Liver (tissue), 8 donors: ENCODE measurements at regions not wholly inside any gene's neighbourhood (a gene's known extent, or its start where the extent isn't known, plus 50 kb on each side); places are given as distances from the start of the nearest gene placed in this dataset.

ENCODE experiments used
- DNase-seq: peaks from one replicate; pipeline ENCODE4 v3.0.0-alpha.2; 2017; ENCODE audit warnings: low spot score
- H3K27ac ChIP-seq, 2 donors: one replicate each; pipeline ENCODE4 v1.7.0; 2013; ENCODE audit warnings: inconsistent platforms in 2 of 2, low read length in 2 of 2, control low read depth in 1 of 2, low read depth in 1 of 2, mild to moderate bottlenecking in 1 of 2
- H3K27me3 ChIP-seq, 4 donors: one replicate each; pipeline versions ENCODE4 v1.6.1 to v1.7.0; 2013; ENCODE audit warnings: low read length in 3 of 4, inconsistent platforms in 1 of 4, mild to moderate bottlenecking in 1 of 4, moderate library complexity in 1 of 4; ENCODE audit not compliant: control insufficient read depth in 4 of 4, insufficient read depth in 4 of 4
- H3K36me3 ChIP-seq, 4 donors: one replicate each; pipeline versions ENCODE4 v1.6.1 to v1.7.0; 2013; ENCODE audit warnings: low read length in 3 of 4, mild to moderate bottlenecking in 3 of 4, low read depth in 1 of 4, moderate library complexity in 1 of 4; ENCODE audit not compliant: control insufficient read depth in 4 of 4, insufficient read depth in 3 of 4
- H3K4me1 ChIP-seq, 4 donors: one replicate each; pipeline versions ENCODE4 v1.6.1 to v1.7.0; 2013; ENCODE audit warnings: low read length in 3 of 4, mild to moderate bottlenecking in 3 of 4, moderate library complexity in 1 of 4; ENCODE audit not compliant: control insufficient read depth in 4 of 4, insufficient read depth in 4 of 4
- H3K4me3 ChIP-seq, 3 donors: one replicate each; pipeline versions ENCODE4 v1.6.1 to v1.7.0; 2013; ENCODE audit warnings: low read length in 3 of 3, control low read depth in 1 of 3, low read depth in 1 of 3, mild to moderate bottlenecking in 1 of 3
- H3K9ac ChIP-seq, 2 donors: one replicate each; pipeline ENCODE4 v1.7.0; 2013; ENCODE audit warnings: low read length in 2 of 2, mild to moderate bottlenecking in 2 of 2, moderate library complexity in 2 of 2, control low read depth in 1 of 2, low read depth in 1 of 2
- H3K9me3 ChIP-seq, 4 donors: one replicate each; pipeline versions ENCODE4 v1.6.1 to v1.7.0; 2013; ENCODE audit warnings: low read length in 3 of 4; ENCODE audit not compliant: control insufficient read depth in 4 of 4
- EGR1 ChIP-seq, 2 donors: IDR thresholded peaks; 2 replicates each; pipeline ENCODE4 v1.6.1; 2016 to 2018; ENCODE audit warnings: antibody characterized with exemption in 2 of 2, low read depth in 2 of 2
- FOXA1 ChIP-seq: IDR thresholded peaks from 2 replicates; pipeline ENCODE4 v1.6.1; 2016; ENCODE audit warnings: antibody characterized with exemption
- FOXA2 ChIP-seq: IDR thresholded peaks from 2 replicates; pipeline ENCODE4 v1.6.1; 2016; ENCODE audit warnings: antibody characterized with exemption
- GABPA ChIP-seq, 2 donors: IDR thresholded peaks in 1 of 2; conservative IDR thresholded peaks in 1 of 2; 2 replicates each; pipeline ENCODE4 v1.6.1; 2016; ENCODE audit warnings: antibody characterized with exemption in 2 of 2, mild to moderate bottlenecking in 1 of 2, moderate library complexity in 1 of 2
- HNF4A ChIP-seq, 2 donors: conservative IDR thresholded peaks; 2 replicates each; pipeline ENCODE4 v1.6.1; 2016; ENCODE audit warnings: antibody characterized with exemption in 2 of 2, mild to moderate bottlenecking in 2 of 2
- HNF4G ChIP-seq: IDR thresholded peaks from 2 replicates; pipeline ENCODE4 v1.6.1; 2016; ENCODE audit warnings: antibody characterized with exemption
- JUND ChIP-seq, 2 donors: IDR thresholded peaks; 2 replicates each; pipeline ENCODE4 v1.6.1; 2016; ENCODE audit warnings: antibody characterized with exemption in 2 of 2
- NR2F2 ChIP-seq: IDR thresholded peaks from 2 replicates; pipeline ENCODE4 v1.6.1; 2016; ENCODE audit warnings: antibody characterized with exemption
- RAD21 ChIP-seq, 2 donors: IDR thresholded peaks; 2 replicates each; pipeline ENCODE4 v1.6.1; 2016; ENCODE audit warnings: antibody characterized with exemption in 2 of 2, mild to moderate bottlenecking in 2 of 2
- RXRA ChIP-seq, 2 donors: IDR thresholded peaks; 2 replicates each; pipeline ENCODE4 v1.6.1; 2017 to 2018; ENCODE audit warnings: antibody characterized with exemption in 2 of 2, mild to moderate bottlenecking in 1 of 2
- SP1 ChIP-seq: IDR thresholded peaks from 2 replicates; pipeline ENCODE4 v1.6.1; 2018; ENCODE audit warnings: antibody characterized with exemption, mild to moderate bottlenecking
- TAF1 ChIP-seq: conservative IDR thresholded peaks from 2 replicates; pipeline ENCODE4 v1.6.1; 2016; ENCODE audit warnings: antibody characterized with exemption, mild to moderate bottlenecking
- YY1 ChIP-seq: IDR thresholded peaks from 2 replicates; pipeline ENCODE4 v1.6.1; 2016; ENCODE audit warnings: antibody characterized with exemption, mild to moderate bottlenecking
- WGBS: extraction: QIAGEN DNeasy Blood & Tissue Kit; methylation state at CpG from one replicate; pipeline ENCODE4 v1.1.7; 2013; 5-methylcytosine and 5-hydroxymethylcytosine counted together
- TF ChIP-seq, protein P1 (sequence below): IDR thresholded peaks from 2 replicates; pipeline ENCODE4 v1.6.1; 2016; ENCODE audit warnings: antibody characterized with exemption
- TF ChIP-seq, protein P2 (sequence below): IDR thresholded peaks from 2 replicates; pipeline ENCODE4 v1.6.1; 2016; ENCODE audit warnings: antibody characterized with exemption
- TF ChIP-seq, protein P3 (sequence below): IDR thresholded peaks from 2 replicates; pipeline ENCODE4 v1.6.1; 2016; ENCODE audit warnings: antibody characterized with exemption
- TF ChIP-seq, protein P4 (sequence below): fragments of 150-350 bp; IDR thresholded peaks from 2 replicates; pipeline ENCODE4 v1.5.1; 2017; ENCODE audit warnings: improper control_type of control experiment, low read depth, low read length; ENCODE audit not compliant: missing input control
- TF ChIP-seq, protein P5 (sequence below): IDR thresholded peaks from 2 replicates; pipeline ENCODE4 v1.6.1; 2016; ENCODE audit warnings: antibody characterized with exemption, mild to moderate bottlenecking
- donor health status: healthy.
- donor health status: healthy.
- donor health status: healthy.
- donor health status: healthy.
- donor health status: healthy.

DNA sequence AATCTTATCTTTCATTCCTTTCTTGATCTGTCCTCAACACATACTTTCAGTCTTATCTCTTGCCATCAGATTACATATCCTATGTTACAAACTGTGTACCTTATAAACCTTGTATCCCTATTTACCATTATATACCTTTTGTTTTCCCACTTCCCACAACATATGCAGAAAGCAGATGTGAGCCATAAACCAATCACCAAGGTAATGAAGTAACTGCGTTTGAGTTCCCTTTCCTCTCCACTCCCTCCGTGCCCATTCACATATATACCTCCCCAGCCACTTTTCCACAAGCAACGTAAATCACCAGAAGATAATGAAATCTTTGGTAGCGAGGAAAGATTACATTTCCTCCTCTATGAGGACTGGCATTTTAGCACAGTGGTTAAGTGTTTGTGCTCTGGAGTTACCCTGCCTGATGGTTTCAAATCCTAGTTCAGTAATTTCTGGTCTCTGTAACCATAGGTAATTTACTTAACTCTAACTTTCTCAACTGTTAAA is 55.5 kb upstream of the PHF14 start:
- Histone ChIP-seq H3K27me3 (no peaks in the 10 kb centered on the region), H3K9ac (no peak overlapping the region), H3K9me3 (no peaks in the 10 kb centered on the region), H3K4me1 (no peaks in the 10 kb centered on the region), H3K4me3 (no peak overlapping the region), H3K36me3 (no peaks in the 10 kb centered on the region), H3K27ac (no peak overlapping the region)
- TF ChIP-seq RXRA (IDR thresholded peaks at IDR 0.05) = no peak
- no peak for TF ChIP-seq HNF4A (conservative IDR thresholded peaks at IDR 0.05)
- TF ChIP-seq, protein P1, sequence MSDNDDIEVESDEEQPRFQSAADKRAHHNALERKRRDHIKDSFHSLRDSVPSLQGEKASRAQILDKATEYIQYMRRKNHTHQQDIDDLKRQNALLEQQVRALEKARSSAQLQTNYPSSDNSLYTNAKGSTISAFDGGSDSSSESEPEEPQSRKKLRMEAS = no peak
- TF ChIP-seq SP1 = no peak
- TF ChIP-seq, protein P2, sequence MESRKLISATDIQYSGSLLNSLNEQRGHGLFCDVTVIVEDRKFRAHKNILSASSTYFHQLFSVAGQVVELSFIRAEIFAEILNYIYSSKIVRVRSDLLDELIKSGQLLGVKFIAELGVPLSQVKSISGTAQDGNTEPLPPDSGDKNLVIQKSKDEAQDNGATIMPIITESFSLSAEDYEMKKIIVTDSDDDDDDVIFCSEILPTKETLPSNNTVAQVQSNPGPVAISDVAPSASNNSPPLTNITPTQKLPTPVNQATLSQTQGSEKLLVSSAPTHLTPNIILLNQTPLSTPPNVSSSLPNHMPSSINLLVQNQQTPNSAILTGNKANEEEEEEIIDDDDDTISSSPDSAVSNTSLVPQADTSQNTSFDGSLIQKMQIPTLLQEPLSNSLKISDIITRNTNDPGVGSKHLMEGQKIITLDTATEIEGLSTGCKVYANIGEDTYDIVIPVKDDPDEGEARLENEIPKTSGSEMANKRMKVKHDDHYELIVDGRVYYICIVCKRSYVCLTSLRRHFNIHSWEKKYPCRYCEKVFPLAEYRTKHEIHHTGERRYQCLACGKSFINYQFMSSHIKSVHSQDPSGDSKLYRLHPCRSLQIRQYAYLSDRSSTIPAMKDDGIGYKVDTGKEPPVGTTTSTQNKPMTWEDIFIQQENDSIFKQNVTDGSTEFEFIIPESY = no peak
- TF ChIP-seq JUND (IDR thresholded peaks at IDR 0.05) = no peak
- TF ChIP-seq, protein P3, sequence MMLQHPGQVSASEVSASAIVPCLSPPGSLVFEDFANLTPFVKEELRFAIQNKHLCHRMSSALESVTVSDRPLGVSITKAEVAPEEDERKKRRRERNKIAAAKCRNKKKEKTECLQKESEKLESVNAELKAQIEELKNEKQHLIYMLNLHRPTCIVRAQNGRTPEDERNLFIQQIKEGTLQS = no peak
- no peak for TF ChIP-seq YY1
- TF ChIP-seq, protein P4, sequence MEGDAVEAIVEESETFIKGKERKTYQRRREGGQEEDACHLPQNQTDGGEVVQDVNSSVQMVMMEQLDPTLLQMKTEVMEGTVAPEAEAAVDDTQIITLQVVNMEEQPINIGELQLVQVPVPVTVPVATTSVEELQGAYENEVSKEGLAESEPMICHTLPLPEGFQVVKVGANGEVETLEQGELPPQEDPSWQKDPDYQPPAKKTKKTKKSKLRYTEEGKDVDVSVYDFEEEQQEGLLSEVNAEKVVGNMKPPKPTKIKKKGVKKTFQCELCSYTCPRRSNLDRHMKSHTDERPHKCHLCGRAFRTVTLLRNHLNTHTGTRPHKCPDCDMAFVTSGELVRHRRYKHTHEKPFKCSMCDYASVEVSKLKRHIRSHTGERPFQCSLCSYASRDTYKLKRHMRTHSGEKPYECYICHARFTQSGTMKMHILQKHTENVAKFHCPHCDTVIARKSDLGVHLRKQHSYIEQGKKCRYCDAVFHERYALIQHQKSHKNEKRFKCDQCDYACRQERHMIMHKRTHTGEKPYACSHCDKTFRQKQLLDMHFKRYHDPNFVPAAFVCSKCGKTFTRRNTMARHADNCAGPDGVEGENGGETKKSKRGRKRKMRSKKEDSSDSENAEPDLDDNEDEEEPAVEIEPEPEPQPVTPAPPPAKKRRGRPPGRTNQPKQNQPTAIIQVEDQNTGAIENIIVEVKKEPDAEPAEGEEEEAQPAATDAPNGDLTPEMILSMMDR = no peak
- no peak for TF ChIP-seq EGR1 (IDR thresholded peaks at IDR 0.05; ENCODE audit: low read depth in 2 of 2)
- TF ChIP-seq FOXA1 = no peak
- no peak for TF ChIP-seq FOXA2
- TF ChIP-seq HNF4G = no peak
- no peak for TF ChIP-seq TAF1
- DNase-seq = no peak
- WGBS = 66% methylated on average over 4 of the region's 4 CpGs

DNA sequence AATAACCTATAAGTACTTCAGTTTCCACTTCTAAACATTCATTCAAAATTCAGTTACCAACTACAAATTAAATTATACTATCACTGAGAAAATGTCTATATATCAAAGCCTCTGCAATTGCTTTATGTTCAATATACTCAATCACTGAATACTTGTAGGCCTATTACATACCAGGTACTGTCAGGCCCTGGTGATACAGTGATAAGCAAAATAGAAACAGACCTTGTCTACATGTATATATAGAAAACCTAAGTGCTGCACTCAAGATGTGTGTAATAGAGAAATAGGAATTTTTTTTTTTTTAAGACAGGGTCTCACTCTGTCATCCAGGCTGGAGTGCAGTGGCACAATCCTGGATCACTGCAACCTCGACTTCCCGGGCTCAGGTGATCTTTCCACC is 53.7 kb upstream of the PHF14 start:
- DNase-seq = no peak
- no peaks in the 10 kb centered on the region for H3K36me3 ChIP-seq
- no peak overlapping the region for H3K27ac ChIP-seq
- no peak overlapping the region for H3K9ac ChIP-seq
- no peaks in the 10 kb centered on the region for H3K4me1 ChIP-seq
- H3K27me3 ChIP-seq = no peaks in the 10 kb centered on the region
- WGBS = 90% methylated on average over 2 of the region's 2 CpGs
- TF ChIP-seq, protein P5, sequence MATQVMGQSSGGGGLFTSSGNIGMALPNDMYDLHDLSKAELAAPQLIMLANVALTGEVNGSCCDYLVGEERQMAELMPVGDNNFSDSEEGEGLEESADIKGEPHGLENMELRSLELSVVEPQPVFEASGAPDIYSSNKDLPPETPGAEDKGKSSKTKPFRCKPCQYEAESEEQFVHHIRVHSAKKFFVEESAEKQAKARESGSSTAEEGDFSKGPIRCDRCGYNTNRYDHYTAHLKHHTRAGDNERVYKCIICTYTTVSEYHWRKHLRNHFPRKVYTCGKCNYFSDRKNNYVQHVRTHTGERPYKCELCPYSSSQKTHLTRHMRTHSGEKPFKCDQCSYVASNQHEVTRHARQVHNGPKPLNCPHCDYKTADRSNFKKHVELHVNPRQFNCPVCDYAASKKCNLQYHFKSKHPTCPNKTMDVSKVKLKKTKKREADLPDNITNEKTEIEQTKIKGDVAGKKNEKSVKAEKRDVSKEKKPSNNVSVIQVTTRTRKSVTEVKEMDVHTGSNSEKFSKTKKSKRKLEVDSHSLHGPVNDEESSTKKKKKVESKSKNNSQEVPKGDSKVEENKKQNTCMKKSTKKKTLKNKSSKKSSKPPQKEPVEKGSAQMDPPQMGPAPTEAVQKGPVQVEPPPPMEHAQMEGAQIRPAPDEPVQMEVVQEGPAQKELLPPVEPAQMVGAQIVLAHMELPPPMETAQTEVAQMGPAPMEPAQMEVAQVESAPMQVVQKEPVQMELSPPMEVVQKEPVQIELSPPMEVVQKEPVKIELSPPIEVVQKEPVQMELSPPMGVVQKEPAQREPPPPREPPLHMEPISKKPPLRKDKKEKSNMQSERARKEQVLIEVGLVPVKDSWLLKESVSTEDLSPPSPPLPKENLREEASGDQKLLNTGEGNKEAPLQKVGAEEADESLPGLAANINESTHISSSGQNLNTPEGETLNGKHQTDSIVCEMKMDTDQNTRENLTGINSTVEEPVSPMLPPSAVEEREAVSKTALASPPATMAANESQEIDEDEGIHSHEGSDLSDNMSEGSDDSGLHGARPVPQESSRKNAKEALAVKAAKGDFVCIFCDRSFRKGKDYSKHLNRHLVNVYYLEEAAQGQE = no peak
- TF ChIP-seq, protein P2 = no peak
- TF ChIP-seq RAD21 (IDR thresholded peaks at IDR 0.05) = no peak
- TF ChIP-seq FOXA2 = no peak
- TF ChIP-seq, protein P3 = no peak
- TF ChIP-seq, protein P4 = no peak
- TF ChIP-seq NR2F2 = no peak
- no peak for TF ChIP-seq YY1
- TF ChIP-seq EGR1 (IDR thresholded peaks at IDR 0.05; ENCODE audit: low read depth in 2 of 2) = no peak
- TF ChIP-seq, protein P1 = no peak
- TF ChIP-seq TAF1 = no peak
- TF ChIP-seq JUND (IDR thresholded peaks at IDR 0.05) = no peak
- no peak for TF ChIP-seq GABPA (IDR thresholded peaks at IDR 0.05 in 1 of 2, conservative IDR thresholded peaks at IDR 0.05 in 1 of 2)
- no peak for TF ChIP-seq FOXA1
- no peak for TF ChIP-seq SP1
- no peak overlapping the region for H3K4me3 ChIP-seq
- H3K9me3 ChIP-seq = no peaks in the 10 kb centered on the region
